GM21515 (cell line): ENCODE measurements at regions not wholly inside any gene's neighbourhood (a gene's known extent, or its start where the extent isn't known, plus 50 kb on each side); places are given as distances from the start of the nearest gene placed in this dataset.
"Not testable (repeated sequence)": the region's sequence is repeated elsewhere in the genome, so short reads cannot be mapped to it uniquely, and the experiment has no call there.

Source experiments
- ATAC-seq: cut with Tn5 transposase; IDR thresholded peaks from one replicate; pipeline ENCODE4 v1.9.1; 2021; ENCODE audit not compliant: unreplicated experiment

- ATAC-seq, result no peak
Measured at GRCh38 chr6:67458265-67458664, 1176.8 kb upstream of the ADGRB3 start.

GRCh38 chr6:67451874-67452273 is 1183.2 kb upstream of the ADGRB3 start:
- no peak for ATAC-seq

- no peak for ATAC-seq
Measured at GRCh38 chr6:67450641-67451040, 1184.4 kb upstream of the ADGRB3 start.

GRCh38 chr6:67449602-67450001 is 1185.5 kb upstream of the ADGRB3 start:
- ATAC-seq, result no peak

- no peak for ATAC-seq
Measured at GRCh38 chr6:67433124-67433523, 1202.0 kb upstream of the ADGRB3 start.

- ATAC-seq, result no peak
Measured at GRCh38 chr6:67431076-67431475, 1204.0 kb upstream of the ADGRB3 start.

- not testable (repeated sequence) for ATAC-seq
Measured at GRCh38 chr6:67426686-67427085, 1208.4 kb upstream of the ADGRB3 start.

- no peak for ATAC-seq
Measured at GRCh38 chr6:67412035-67412434, 1223.0 kb upstream of the ADGRB3 start.

- ATAC-seq, result no peak
Measured at GRCh38 chr6:67411036-67411435, 1224.0 kb upstream of the ADGRB3 start.

- no peak for ATAC-seq
Measured at GRCh38 chr6:67394254-67394653, 1240.8 kb upstream of the ADGRB3 start.

GRCh38 chr6:67393356-67393755 is 1241.7 kb upstream of the ADGRB3 start:
- ATAC-seq, result no peak

- no peak for ATAC-seq
Measured at GRCh38 chr6:67391955-67392354, 1243.1 kb upstream of the ADGRB3 start.

- ATAC-seq, result no peak
Measured at GRCh38 chr6:67369679-67370078, 1265.4 kb upstream of the ADGRB3 start.

- ATAC-seq, result no peak
Measured at GRCh38 chr6:67362976-67363375, 1272.1 kb upstream of the ADGRB3 start.

GRCh38 chr6:67361264-67361663 is 1273.8 kb upstream of the ADGRB3 start:
- no peak for ATAC-seq

- no peak for ATAC-seq
Measured at GRCh38 chr6:67358241-67358640, 1276.8 kb upstream of the ADGRB3 start.

GRCh38 chr6:67353861-67354260 is 1281.2 kb upstream of the ADGRB3 start:
- ATAC-seq, result no peak

- ATAC-seq, result no peak
Measured at GRCh38 chr6:67352717-67353116, 1282.4 kb upstream of the ADGRB3 start.

GRCh38 chr6:67350729-67351128 is 1284.4 kb upstream of the ADGRB3 start:
- ATAC-seq, result no peak

GRCh38 chr6:67345946-67346345 is 1289.1 kb upstream of the ADGRB3 start:
- no peak for ATAC-seq

GRCh38 chr6:67336014-67336413 is 1299.1 kb upstream of the ADGRB3 start:
- ATAC-seq, result no peak

GRCh38 chr6:67331304-67331703 is 1303.8 kb upstream of the ADGRB3 start:
- ATAC-seq, result no peak

GRCh38 chr6:67328269-67328668 is 1306.8 kb upstream of the ADGRB3 start:
- ATAC-seq, result no peak
